ENCODE measurements at regions not wholly inside any gene's neighbourhood (a gene's known extent, or its start where the extent isn't known, plus 50 kb on each side); places are given as distances from the start of the nearest gene placed in this dataset.

- H3K4me3 ChIP-seq, result no peak overlapping the region
- H3K36me3 ChIP-seq, result no peaks in the 10 kb centered on the region
- peak; percentile 40 for DNase-seq (ENCODE audit: low spot score)
- H3K27me3 ChIP-seq (replicated peaks; ENCODE audit: insufficient read depth), result no peaks in the 10 kb centered on the region
- intact Hi-C loops (cut with DNase I), result no loop called here
- H3K27ac ChIP-seq, result no peak overlapping the region
- no peaks in the 10 kb centered on the region for H3K9me3 ChIP-seq
- TF ChIP-seq CTCF (IDR thresholded peaks at IDR 0.05) (no peak), POLR2A (IDR thresholded peaks at IDR 0.05) (no peak), POLR2AphosphoS5 (IDR thresholded peaks at IDR 0.05) (no peak)
- no peaks in the 10 kb centered on the region for H3K4me1 ChIP-seq (replicated peaks)
- WGBS, result 26% methylated on average over 17 of the region's 17 CpGs
Measured at GRCh38 chr4:147078875-147079658, 133.4 kb upstream of the TTC29 start.

- TF ChIP-seq CTCF (IDR thresholded peaks at IDR 0.05) (no peak), POLR2AphosphoS5 (IDR thresholded peaks at IDR 0.05) (no peak), POLR2A (IDR thresholded peaks at IDR 0.05) (no peak)
- DNase-seq (ENCODE audit: low spot score), result no peak
- no peaks in the 10 kb centered on the region for H3K36me3 ChIP-seq
- H3K4me1 ChIP-seq (replicated peaks), result no peaks in the 10 kb centered on the region
- H3K4me3 ChIP-seq, result no peak overlapping the region
- no peak overlapping the region for H3K27ac ChIP-seq
- no peaks in the 10 kb centered on the region for H3K9me3 ChIP-seq
- WGBS, result 96% methylated on average over 1 of the region's 1 CpG
- intact Hi-C loops (cut with DNase I), result no loop called here
- H3K27me3 ChIP-seq (replicated peaks; ENCODE audit: insufficient read depth), result no peaks in the 10 kb centered on the region
Measured at GRCh38 chr4:147084861-147085260, 139.2 kb upstream of the TTC29 start.

GRCh38 chr4:147085781-147086180 lies 140.1 kb upstream of the TTC29 start:
- Histone ChIP-seq H3K27me3 (replicated peaks; ENCODE audit: insufficient read depth) (no peaks in the 10 kb centered on the region), H3K4me3 (no peak overlapping the region), H3K36me3 (no peaks in the 10 kb centered on the region), H3K27ac (no peak overlapping the region), H3K9me3 (no peaks in the 10 kb centered on the region), H3K4me1 (replicated peaks) (no peaks in the 10 kb centered on the region)
- WGBS, result 92% methylated on average over 2 of the region's 2 CpGs
- no peak for TF ChIP-seq POLR2AphosphoS5 (IDR thresholded peaks at IDR 0.05)
- no peak for DNase-seq (ENCODE audit: low spot score)
- intact Hi-C loops (cut with DNase I), result no loop called here

- intact Hi-C loops (cut with DNase I), result no loop called here
- Histone ChIP-seq H3K27ac (no peak overlapping the region), H3K36me3 (no peaks in the 10 kb centered on the region), H3K4me3 (no peak overlapping the region), H3K27me3 (replicated peaks; ENCODE audit: insufficient read depth) (no peaks in the 10 kb centered on the region), H3K9me3 (no peaks in the 10 kb centered on the region), H3K4me1 (replicated peaks) (no peaks in the 10 kb centered on the region)
- DNase-seq (ENCODE audit: low spot score), result no peak
- TF ChIP-seq CTCF (IDR thresholded peaks at IDR 0.05) (no peak), POLR2A (IDR thresholded peaks at IDR 0.05) (no peak), POLR2AphosphoS5 (IDR thresholded peaks at IDR 0.05) (no peak)
- 68% methylated on average over 4 of the region's 4 CpGs for WGBS
Measured at GRCh38 chr4:147088146-147088545, 142.5 kb upstream of the TTC29 start.

GRCh38 chr4:147090486-147090885 lies 144.8 kb upstream of the TTC29 start:
- intact Hi-C loops (cut with DNase I), result no loop called here
- 43% methylated on average over 5 of the region's 5 CpGs for WGBS

More at GRCh38 chr4:147090486-147090885, 144.8 kb upstream of the TTC29 start:
- Histone ChIP-seq H3K9me3 (no peaks in the 10 kb centered on the region), H3K27ac (no peak overlapping the region), H3K27me3 (replicated peaks; ENCODE audit: insufficient read depth) (no peaks in the 10 kb centered on the region), H3K4me1 (replicated peaks) (no peaks in the 10 kb centered on the region), H3K36me3 (no peaks in the 10 kb centered on the region), H3K4me3 (no peak overlapping the region)
- no peak for DNase-seq (ENCODE audit: low spot score)
- TF ChIP-seq POLR2A (IDR thresholded peaks at IDR 0.05) (no peak), POLR2AphosphoS5 (IDR thresholded peaks at IDR 0.05) (no peak), CTCF (IDR thresholded peaks at IDR 0.05) (no peak)

All from prostate gland (tissue), 2 donors.